HCT116 (cell line): ENCODE measurements at regions not wholly inside any gene's neighbourhood (a gene's known extent, or its start where the extent isn't known, plus 50 kb on each side); places are given as distances from the start of the nearest gene placed in this dataset.
"Not testable (repeated sequence)": the region's sequence is repeated elsewhere in the genome, so short reads cannot be mapped to it uniquely, and the experiment has no call there.

ENCODE experiments used
- ATAC-seq: fragments of 200-7000 bp; cut with Tn5 transposase; 2 replicates; pipeline ENCODE4 v1.9.1; 2020; ENCODE audit warnings: mild to moderate bottlenecking, moderate library complexity
- BruUV-seq: library from RNA; stranded (reverse); fragments of 400-500 nt; replicated peaks from 2 replicates; lab custom pipeline; 2021; lab: Mats Ljungman, UMichigan
- CTCF ChIA-PET: fragments of 300-600 bp; sonication (Branson Sonifier 250); formaldehyde crosslinking; loops from one replicate; lab custom pipeline; 2021; ENCODE audit warnings: antibody characterized with exemption; lab: Charles Lee
- POLR2A ChIA-PET: fragments of 300-600, 350-600 bp; sonication (Branson Sonifier 250); formaldehyde crosslinking; loops from one replicate; lab custom pipeline; 2021; ENCODE audit warnings: antibody characterized with exemption; lab: Charles Lee
- RAD21 ChIA-PET, 2 experiments: fragments of 300-600 bp; sonication (Branson Sonifier 250); formaldehyde crosslinking; loops; one replicate each; lab custom pipeline; 2023; ENCODE audit warnings: low total read pairs in 2 of 2; ENCODE audit not compliant: uncharacterized antibody in 2 of 2, unreplicated experiment in 2 of 2, low non-redundant PET in 1 of 2; lab: Charles Lee
- DNase-seq: peaks from one replicate; pipeline ENCODE4 v3.0.0-alpha.2; 2010; ENCODE audit warnings: low read depth, low spot score
- H2AFZ ChIP-seq: fragments of 200-600 bp; shearing (Covaris generic), sonication (generic); 2 replicates; pipeline ENCODE4 v1.6.1; 2017; ENCODE audit warnings: low read depth, mixed run types, mixed read lengths, antibody characterized with exemption, low read length; ENCODE audit not compliant: poor library complexity, severe bottlenecking
- H3K27ac ChIP-seq: 2 replicates; pipeline ENCODE4 v1.5.1; 2012; ENCODE audit warnings: low read depth, low read length
- H3K27me3 ChIP-seq: fragments of 200-600 bp; sonication (generic); 2 replicates; pipeline ENCODE4 v1.6.1; 2016; ENCODE audit warnings: mixed run types, low read length, mixed read lengths; ENCODE audit not compliant: insufficient read depth
- H3K36me3 ChIP-seq, 2 experiments: fragments of 200-500 bp in 1 of 2; fragments of 200-600 bp in 1 of 2; sonication (Bioruptor generic) in 1 of 2; sonication (generic) in 1 of 2; 2 replicates each; pipeline versions ENCODE4 v1.5.1 to v1.6.1; 2014 to 2016; ENCODE audit warnings: low read length in 2 of 2, inconsistent platforms in 1 of 2, mixed read lengths in 1 of 2, mixed run types in 1 of 2; ENCODE audit not compliant: insufficient read depth in 2 of 2, control insufficient read depth in 1 of 2
- H3K4me1 ChIP-seq, 2 experiments: fragments of 200-600 bp in 1 of 2; sonication (generic) in 1 of 2; 2 replicates each; pipeline versions ENCODE4 v1.5.1 to v1.6.1; 2012 to 2017; ENCODE audit warnings: low read length in 2 of 2, inconsistent platforms in 1 of 2, mild to moderate bottlenecking in 1 of 2, mixed read lengths in 1 of 2, mixed run types in 1 of 2, moderate library complexity in 1 of 2; ENCODE audit not compliant: insufficient read depth in 2 of 2, control insufficient read depth in 1 of 2
- H3K4me2 ChIP-seq: fragments of 200-600 bp; sonication (generic); 2 replicates; pipeline ENCODE4 v1.6.1; 2017; ENCODE audit warnings: mixed run types, low read length, mixed read lengths
- H3K4me3 ChIP-seq, 2 experiments: fragments of 200-600 bp in 1 of 2; sonication (generic) in 1 of 2; replicated peaks in 1 of 2; 2 replicates each; pipeline ENCODE4 v1.5.1; 2011 to 2016; ENCODE audit warnings: low read length in 2 of 2, control low read depth in 1 of 2, low read depth in 1 of 2, mild to moderate bottlenecking in 1 of 2, mixed read lengths in 1 of 2, mixed run types in 1 of 2
- H3K79me2 ChIP-seq: fragments of 200-600 bp; sonication (generic); 2 replicates; pipeline ENCODE4 v1.6.1; 2017; ENCODE audit warnings: mild to moderate bottlenecking, mixed run types, low read length, moderate library complexity, mixed read lengths; ENCODE audit not compliant: insufficient read depth
- H3K9ac ChIP-seq: fragments of 200-600 bp; sonication (generic); 2 replicates; pipeline ENCODE4 v1.6.1; 2016; ENCODE audit warnings: low read length, mixed read lengths
- H3K9me2 ChIP-seq: fragments of 200-600 bp; sonication (generic), shearing (Covaris generic); 2 replicates; pipeline ENCODE4 v1.6.1; 2017; ENCODE audit warnings: mixed run types, mild to moderate bottlenecking, moderate library complexity; ENCODE audit not compliant: insufficient read depth
- H3K9me3 ChIP-seq, 2 experiments: fragments of 200-500 bp in 1 of 2; fragments of 200-600 bp in 1 of 2; sonication (Bioruptor generic) in 1 of 2; sonication (generic) in 1 of 2; 2 replicates each; pipeline ENCODE4 v1.6.1; 2014 to 2017; ENCODE audit warnings: low read length in 2 of 2, mixed read lengths in 2 of 2, inconsistent platforms in 1 of 2, low read depth in 1 of 2, mild to moderate bottlenecking in 1 of 2, mixed run types in 1 of 2, moderate library complexity in 1 of 2; ENCODE audit not compliant: control insufficient read depth in 1 of 2, insufficient read depth in 1 of 2
- H4K20me1 ChIP-seq: fragments of 200-600 bp; sonication (generic), shearing (Covaris generic); 2 replicates; pipeline ENCODE4 v1.6.1; 2017; ENCODE audit warnings: mixed run types, mild to moderate bottlenecking, moderate library complexity; ENCODE audit not compliant: insufficient read depth
- CBX3 ChIP-seq: IDR thresholded peaks from 2 replicates; pipeline ENCODE4 v1.6.1; 2012; ENCODE audit warnings: low read depth
- CEBPB ChIP-seq: IDR thresholded peaks from 2 replicates; pipeline ENCODE4 v1.6.1; 2012; ENCODE audit warnings: low read depth
- ELF1 ChIP-seq: IDR thresholded peaks from 2 replicates; pipeline ENCODE4 v1.6.1; 2012; ENCODE audit warnings: low read depth, borderline replicate concordance
- EZH2 ChIP-seq: fragments of 200-600 bp; sonication (generic); IDR thresholded peaks from 2 replicates; pipeline ENCODE4 v1.6.1; 2017; ENCODE audit warnings: antibody characterized with exemption, mixed run types
- EZH2phosphoT487 ChIP-seq: fragments of 200-600 bp; IDR thresholded peaks from 2 replicates; pipeline ENCODE4 v1.6.1; 2018; ENCODE audit warnings: antibody characterized with exemption, borderline replicate concordance
- JUND ChIP-seq: IDR thresholded peaks from 2 replicates; pipeline ENCODE4 v1.6.1; 2012
- POLR2A ChIP-seq: IDR thresholded peaks from 2 replicates; pipeline ENCODE4 v1.7.0; 2011; ENCODE audit warnings: borderline replicate concordance; ENCODE audit not compliant: insufficient read depth, insufficient read length; ENCODE audit errors: extremely low read depth
- POLR2AphosphoS5 ChIP-seq: IDR thresholded peaks from 2 replicates; pipeline ENCODE4 v1.6.1; 2011; ENCODE audit warnings: mild to moderate bottlenecking, low read depth, low read length, moderate library complexity
- SP1 ChIP-seq: IDR thresholded peaks from 2 replicates; pipeline ENCODE4 v1.6.1; 2012; ENCODE audit warnings: low read depth
- YY1 ChIP-seq: IDR thresholded peaks from 2 replicates; pipeline ENCODE4 v1.6.1; 2011; ENCODE audit warnings: low read length, low read depth, moderate library complexity, mild to moderate bottlenecking; ENCODE audit not compliant: insufficient replicate concordance; ENCODE audit errors: extremely low read depth
- ZFX ChIP-seq: fragments of 450-650 bp; IDR thresholded peaks from 2 replicates; pipeline ENCODE4 v1.6.1; 2017
- ZNF274 ChIP-seq: fragments of 200-500 bp; sonication (Bioruptor generic); IDR thresholded peaks from 2 replicates; pipeline ENCODE4 v1.6.1; 2014; ENCODE audit warnings: mild to moderate bottlenecking, low read depth, low read length, inconsistent platforms
- intact Hi-C: fragments of 100-400 bp; cut with micrococcal nuclease; formaldehyde crosslinking; loops from 2 replicates; pipeline ENCODE4 v1.10.0; 2022

DNA sequence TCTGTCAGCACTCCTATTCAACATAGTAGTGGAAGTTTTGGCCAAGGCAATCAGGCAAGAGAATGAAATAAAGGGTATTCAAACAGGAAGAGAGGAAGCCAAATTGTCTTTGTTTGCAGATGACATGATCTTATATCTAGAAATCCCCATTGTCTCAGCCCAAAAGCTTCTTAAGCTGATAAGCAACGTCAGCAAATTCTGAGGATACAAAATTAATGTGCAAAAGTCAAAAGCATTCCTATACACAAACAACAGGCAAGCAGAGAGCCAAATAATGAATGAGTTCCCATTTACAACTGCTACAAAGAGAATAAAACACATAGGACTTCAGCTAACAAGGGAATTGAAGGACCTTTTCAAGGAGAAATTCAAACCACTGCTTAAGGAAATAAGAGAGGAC, 280.4 kb upstream of the LUZP2 start:
- POLR2A ChIA-PET = no interaction called here
- Histone ChIP-seq H3K4me3 (no peak overlapping the region), H4K20me1 (no peaks in the 10 kb centered on the region), H3K4me2 (no peak overlapping the region), H3K9ac (no peak overlapping the region), H3K27ac (no peak overlapping the region), H2AFZ (no peak overlapping the region), H3K9me3 (peaks cover 16 to 19% of the 10 kb centered on the region in 2 experiments; a peak in 2 of 4 replicates), H3K27me3 (no peaks in the 10 kb centered on the region), H3K36me3 (no peaks in the 10 kb centered on the region), H3K9me2 (no peaks in the 10 kb centered on the region), H3K79me2 (no peaks in the 10 kb centered on the region), H3K4me1 (no peaks in the 10 kb centered on the region)
- intact Hi-C loops = no loop called here
- DNase-seq (no peak), ATAC-seq (no peak)
- no TSS peak for BruUV-seq
- CTCF ChIA-PET = no interaction called here
- TF ChIP-seq EZH2 = no peak
- no peak for TF ChIP-seq CBX3
- no peak for TF ChIP-seq ZNF274
- TF ChIP-seq CEBPB = no peak
- no peak for TF ChIP-seq POLR2AphosphoS5
- TF ChIP-seq EZH2phosphoT487 = no peak
- no peak for TF ChIP-seq ZFX
- no peak for TF ChIP-seq POLR2A
- TF ChIP-seq SP1 = no peak
- TF ChIP-seq YY1 = no peak
- TF ChIP-seq JUND = no peak
- no peak for TF ChIP-seq ELF1
- TF ChIP-seq, all 23 proteins: peak for 0
- RAD21 ChIA-PET = no interaction called here

- POLR2A ChIA-PET, H3K9ac ChIP-seq, H3K27ac ChIP-seq, H3K27me3 ChIP-seq, H3K79me2 ChIP-seq, ATAC-seq, CTCF ChIA-PET, H3K4me3 ChIP-seq, H4K20me1 ChIP-seq, H3K4me1 ChIP-seq, H3K36me3 ChIP-seq, H3K9me2 ChIP-seq, RAD21 ChIA-PET, intact Hi-C loops, DNase-seq, H3K4me2 ChIP-seq, H2AFZ ChIP-seq, BruUV-seq: not testable (repeated sequence)
- H3K9me3 ChIP-seq = peaks cover 16 to 19% of the 10 kb centered on the region in 2 experiments; a peak in 2 of 4 replicates
Measured at GRCh38 chr11:24217319-24217718, 279.5 kb upstream of the LUZP2 start.
